IPS DF 6.9 (cell line): ENCODE measurements at regions not wholly inside any gene's neighbourhood (a gene's known extent, or its start where the extent isn't known, plus 50 kb on each side); places are given as distances from the start of the nearest gene placed in this dataset.

ENCODE experiments used
- DNase-seq: peaks from one replicate; pipeline ENCODE4 v3.0.0-alpha.2; 2013; ENCODE audit warnings: low read depth, low spot score
- H3K27ac ChIP-seq: one replicate; pipeline ENCODE4 v1.5.1; 2013; ENCODE audit warnings: low read length, control low read depth
- H3K27me3 ChIP-seq: 2 replicates; pipeline ENCODE4 v1.6.1; 2013; ENCODE audit warnings: mild to moderate bottlenecking, low read length; ENCODE audit not compliant: control insufficient read depth, insufficient read depth
- H3K36me3 ChIP-seq: 2 replicates; pipeline ENCODE4 v1.6.1; 2013; ENCODE audit warnings: low read length; ENCODE audit not compliant: control insufficient read depth, insufficient read depth
- H3K4me1 ChIP-seq: 2 replicates; pipeline ENCODE4 v1.6.1; 2013; ENCODE audit warnings: low read length; ENCODE audit not compliant: control insufficient read depth, insufficient read depth
- H3K4me3 ChIP-seq: 2 replicates; pipeline ENCODE4 v1.5.1; 2013; ENCODE audit warnings: mild to moderate bottlenecking, low read length
- H3K9me3 ChIP-seq: 2 replicates; pipeline ENCODE4 v1.6.1; 2013; ENCODE audit warnings: low read length, inconsistent platforms; ENCODE audit not compliant: control insufficient read depth, insufficient read depth
- WGBS: extraction: QIAGEN DNeasy Blood & Tissue Kit; methylation state at CpG from one replicate; pipeline ENCODE4 v1.1.7; 2013; ENCODE audit warnings: mixed read lengths, missing lambda C conversion rate; ENCODE audit not compliant: insufficient read length, insufficient coverage; 5-methylcytosine and 5-hydroxymethylcytosine counted together

DNA sequence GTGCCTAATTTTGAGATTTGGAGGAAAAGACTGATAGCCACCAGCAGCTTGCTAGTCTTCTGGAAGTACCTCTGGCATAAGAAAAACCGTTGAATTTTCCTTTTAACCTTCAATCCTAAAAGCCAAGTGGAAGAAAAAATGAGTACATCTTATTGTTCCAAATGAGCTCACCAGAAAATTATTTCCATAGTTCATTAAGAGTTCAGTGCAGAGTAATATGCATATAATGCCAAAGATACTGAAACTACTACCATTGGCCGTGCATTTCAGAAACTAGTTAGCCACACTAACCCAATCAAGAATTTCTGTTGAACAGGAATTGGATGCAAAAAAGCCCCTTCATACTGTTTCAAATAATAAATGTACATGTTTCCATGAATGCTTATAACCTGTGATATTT, 607.9 kb downstream of the KCTD16 start:
- no peak overlapping the region for H3K4me3 ChIP-seq
- no peak overlapping the region for H3K27ac ChIP-seq
- H3K9me3 ChIP-seq = no peaks in the 10 kb centered on the region
- H3K27me3 ChIP-seq = no peaks in the 10 kb centered on the region
- no peaks in the 10 kb centered on the region for H3K4me1 ChIP-seq
- no peak for DNase-seq
- H3K36me3 ChIP-seq = no peaks in the 10 kb centered on the region
- no CpG with 5 or more reads among the region's 2 CpGs for WGBS

- Histone ChIP-seq H3K27ac (no peak overlapping the region), H3K9me3 (no peaks in the 10 kb centered on the region), H3K27me3 (no peaks in the 10 kb centered on the region), H3K4me3 (no peak overlapping the region), H3K36me3 (no peaks in the 10 kb centered on the region), H3K4me1 (no peaks in the 10 kb centered on the region)
- DNase-seq = no peak
- WGBS = 100% methylated on average over 1 of the region's 1 CpG
Measured at GRCh38 chr5:144774197-144774596, 603.5 kb downstream of the KCTD16 start.

DNA sequence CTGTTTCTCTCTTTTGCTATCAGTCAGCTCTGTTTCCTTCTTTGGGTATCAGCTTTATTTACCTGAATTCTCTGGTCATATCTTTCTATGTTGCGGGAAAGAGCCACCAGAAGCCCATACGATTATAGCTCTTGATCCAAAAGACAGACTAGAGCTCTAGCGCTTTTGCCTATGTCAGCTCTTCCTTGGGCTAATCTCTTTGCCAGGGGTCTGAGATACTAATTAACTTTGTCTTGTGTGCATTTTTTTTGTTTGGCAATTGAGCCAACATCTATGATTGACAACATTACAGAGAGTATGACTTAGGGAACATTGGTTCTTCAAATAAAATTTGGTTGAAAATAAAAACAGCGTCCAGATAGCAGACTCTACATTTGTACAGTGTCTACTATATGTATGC, 603.0 kb downstream of the KCTD16 start:
- H3K9me3 ChIP-seq = no peaks in the 10 kb centered on the region
- no peak overlapping the region for H3K27ac ChIP-seq
- no peak overlapping the region for H3K4me3 ChIP-seq
- no peaks in the 10 kb centered on the region for H3K4me1 ChIP-seq
- H3K36me3 ChIP-seq = no peaks in the 10 kb centered on the region
- no peaks in the 10 kb centered on the region for H3K27me3 ChIP-seq
- no peak for DNase-seq
- WGBS = no CpG with 5 or more reads among the region's 4 CpGs

DNA sequence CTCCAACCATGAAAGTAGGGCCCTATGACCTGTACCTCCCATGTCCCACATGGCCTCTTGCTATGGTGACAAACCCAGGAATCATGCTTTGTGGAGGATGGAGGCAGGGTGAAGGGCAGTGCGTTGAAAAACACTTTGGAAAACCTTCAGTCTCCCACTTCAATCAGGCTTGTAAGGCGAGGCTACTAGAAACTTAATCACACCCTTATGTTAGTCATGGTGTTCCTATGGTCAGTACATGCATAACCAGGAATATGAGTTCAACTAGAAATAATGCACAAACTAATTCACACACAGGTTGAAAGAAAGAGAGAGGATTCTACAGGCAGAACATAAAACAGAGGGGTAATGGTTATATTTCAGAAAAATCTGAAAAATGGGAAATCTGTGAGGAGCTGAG, 601.1 kb downstream of the KCTD16 start:
- H3K27ac ChIP-seq = no peak overlapping the region
- H3K36me3 ChIP-seq = no peaks in the 10 kb centered on the region
- no CpG with 5 or more reads among the region's 2 CpGs for WGBS
- no peaks in the 10 kb centered on the region for H3K4me1 ChIP-seq
- H3K4me3 ChIP-seq = no peak overlapping the region
- H3K27me3 ChIP-seq = no peaks in the 10 kb centered on the region
- no peaks in the 10 kb centered on the region for H3K9me3 ChIP-seq
- DNase-seq = no peak

DNA sequence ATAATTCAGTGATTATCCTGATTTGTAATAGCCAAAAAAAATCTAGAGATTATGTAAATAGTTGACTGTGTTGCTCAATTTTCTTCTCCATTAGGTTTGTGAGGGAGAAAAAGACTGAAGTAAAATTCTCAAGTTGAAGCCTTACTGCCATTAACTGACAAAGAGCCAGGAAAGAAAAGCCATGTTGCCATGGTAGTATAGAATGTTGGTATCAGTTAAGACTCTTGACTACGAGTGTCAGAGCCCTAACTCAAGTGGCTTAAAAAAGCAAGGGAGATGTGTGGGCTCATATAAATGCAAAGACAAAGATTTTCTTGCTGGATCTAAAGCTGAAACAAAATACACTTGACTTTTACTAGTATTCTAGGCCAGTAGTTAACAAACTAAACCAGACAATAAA, 571.7 kb downstream of the KCTD16 start:
- H3K36me3 ChIP-seq = no peaks in the 10 kb centered on the region
- no peaks in the 10 kb centered on the region for H3K9me3 ChIP-seq
- no peak overlapping the region for H3K4me3 ChIP-seq
- H3K27me3 ChIP-seq = no peaks in the 10 kb centered on the region
- H3K4me1 ChIP-seq = no peaks in the 10 kb centered on the region
- no CpG with 5 or more reads among the region's 1 CpG for whole genome bisulfite sequencing
- H3K27ac ChIP-seq = no peak overlapping the region
- no peak for DNase-seq

- H3K36me3 ChIP-seq = no peaks in the 10 kb centered on the region
- WGBS = no CpG with 5 or more reads among the region's 1 CpG
- no peaks in the 10 kb centered on the region for H3K4me1 ChIP-seq
- H3K9me3 ChIP-seq = no peaks in the 10 kb centered on the region
- H3K4me3 ChIP-seq = no peak overlapping the region
- H3K27ac ChIP-seq = no peak overlapping the region
- H3K27me3 ChIP-seq = no peaks in the 10 kb centered on the region
- no peak for DNase-seq
Measured at GRCh38 chr5:144731786-144732185, 561.1 kb downstream of the KCTD16 start.

- Histone ChIP-seq H3K36me3 (no peaks in the 10 kb centered on the region), H3K27ac (no peak overlapping the region), H3K4me3 (no peak overlapping the region), H3K9me3 (no peaks in the 10 kb centered on the region), H3K27me3 (no peaks in the 10 kb centered on the region), H3K4me1 (no peaks in the 10 kb centered on the region)
- no CpG with 5 or more reads among the region's 3 CpGs for WGBS
- DNase-seq = no peak
Measured at GRCh38 chr5:144712090-144712489, 541.4 kb downstream of the KCTD16 start.

- DNase-seq = no peak
- Histone ChIP-seq H3K9me3 (no peaks in the 10 kb centered on the region), H3K4me3 (no peak overlapping the region), H3K27ac (no peak overlapping the region), H3K27me3 (no peaks in the 10 kb centered on the region), H3K36me3 (no peaks in the 10 kb centered on the region), H3K4me1 (no peaks in the 10 kb centered on the region)
- no CpG with 5 or more reads among the region's 2 CpGs for WGBS
Measured at GRCh38 chr5:144711172-144711571, 540.5 kb downstream of the KCTD16 start.

DNA sequence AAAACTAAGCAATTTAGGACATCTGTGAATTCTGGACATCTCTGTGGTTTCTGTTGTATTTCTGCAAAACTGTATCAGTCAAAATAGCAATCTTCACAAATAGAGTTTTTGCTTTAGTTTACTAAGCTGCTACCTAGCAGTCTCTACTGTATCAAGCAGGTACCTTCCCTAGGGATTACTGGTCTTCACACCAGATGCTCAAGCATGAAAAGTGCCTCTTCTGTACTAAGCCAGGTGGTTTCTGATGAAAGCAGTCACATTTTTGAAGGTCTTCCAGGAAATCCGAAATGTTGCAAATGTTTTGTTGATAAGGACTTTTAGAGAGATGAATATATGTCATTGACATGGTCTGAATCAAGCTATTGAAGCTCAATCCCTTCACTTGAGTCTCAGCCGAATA, 540.0 kb downstream of the KCTD16 start:
- Histone ChIP-seq H3K9me3 (no peaks in the 10 kb centered on the region), H3K36me3 (no peaks in the 10 kb centered on the region), H3K27me3 (no peaks in the 10 kb centered on the region), H3K27ac (no peak overlapping the region), H3K4me3 (no peak overlapping the region), H3K4me1 (no peaks in the 10 kb centered on the region)
- no CpG with 5 or more reads among the region's 2 CpGs for WGBS
- DNase-seq = no peak

DNA sequence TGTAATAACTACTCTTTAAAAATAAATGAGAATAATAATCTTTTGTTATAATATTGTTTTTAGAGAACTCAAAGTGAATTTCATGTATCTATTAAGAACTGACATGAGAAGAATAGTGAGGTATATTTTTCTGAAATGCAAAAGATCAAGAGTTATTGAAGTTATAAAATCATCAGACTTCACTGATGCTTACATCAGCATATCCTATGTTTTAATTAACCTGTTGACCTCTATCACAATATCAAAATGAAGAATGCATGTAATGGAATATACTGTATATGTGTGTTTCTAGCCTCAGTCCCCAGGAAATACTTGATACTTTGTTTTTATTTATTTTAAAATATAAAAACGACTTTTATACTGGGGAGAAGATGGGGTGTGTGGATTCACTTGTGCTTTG, 533.1 kb downstream of the KCTD16 start:
- H3K27ac ChIP-seq = no peak overlapping the region
- H3K9me3 ChIP-seq = no peaks in the 10 kb centered on the region
- WGBS = no CpG with 5 or more reads among the region's 1 CpG
- no peak for DNase-seq
- no peaks in the 10 kb centered on the region for H3K27me3 ChIP-seq
- no peaks in the 10 kb centered on the region; the same call in 1 of the 2 replicates for H3K4me1 ChIP-seq
- no peak overlapping the region for H3K4me3 ChIP-seq
- no peaks in the 10 kb centered on the region for H3K36me3 ChIP-seq

DNA sequence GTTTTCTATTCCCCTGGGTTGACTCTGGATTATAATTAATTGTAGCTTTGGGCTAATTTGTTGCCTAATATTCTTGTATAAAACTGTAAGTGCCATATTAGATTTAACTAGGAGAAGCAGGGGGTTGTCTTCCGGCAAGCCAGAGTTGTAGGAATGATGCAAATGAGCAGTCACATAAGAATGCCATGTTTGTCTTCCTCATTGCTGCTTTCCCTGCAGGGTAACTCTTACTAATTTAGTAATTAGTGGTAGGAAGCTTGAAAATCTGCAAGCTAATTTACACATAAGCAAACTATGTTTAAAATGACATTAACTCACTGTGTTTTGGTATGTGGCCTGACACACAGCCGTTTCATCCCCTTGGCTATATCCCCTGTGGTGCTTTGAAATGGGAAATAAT, 527.8 kb downstream of the KCTD16 start:
- Histone ChIP-seq H3K36me3 (no peaks in the 10 kb centered on the region), H3K4me3 (no peak overlapping the region), H3K27ac (no peak overlapping the region), H3K4me1 (no peaks in the 10 kb centered on the region; the same call in 1 of the 2 replicates), H3K27me3 (no peaks in the 10 kb centered on the region), H3K9me3 (no peaks in the 10 kb centered on the region)
- no peak for DNase-seq
- WGBS = no CpG with 5 or more reads among the region's 2 CpGs
